ENCODE measurements at regions not wholly inside any gene's neighbourhood (a gene's known extent, or its start where the extent isn't known, plus 50 kb on each side); places are given as distances from the start of the nearest gene placed in this dataset.

DNA sequence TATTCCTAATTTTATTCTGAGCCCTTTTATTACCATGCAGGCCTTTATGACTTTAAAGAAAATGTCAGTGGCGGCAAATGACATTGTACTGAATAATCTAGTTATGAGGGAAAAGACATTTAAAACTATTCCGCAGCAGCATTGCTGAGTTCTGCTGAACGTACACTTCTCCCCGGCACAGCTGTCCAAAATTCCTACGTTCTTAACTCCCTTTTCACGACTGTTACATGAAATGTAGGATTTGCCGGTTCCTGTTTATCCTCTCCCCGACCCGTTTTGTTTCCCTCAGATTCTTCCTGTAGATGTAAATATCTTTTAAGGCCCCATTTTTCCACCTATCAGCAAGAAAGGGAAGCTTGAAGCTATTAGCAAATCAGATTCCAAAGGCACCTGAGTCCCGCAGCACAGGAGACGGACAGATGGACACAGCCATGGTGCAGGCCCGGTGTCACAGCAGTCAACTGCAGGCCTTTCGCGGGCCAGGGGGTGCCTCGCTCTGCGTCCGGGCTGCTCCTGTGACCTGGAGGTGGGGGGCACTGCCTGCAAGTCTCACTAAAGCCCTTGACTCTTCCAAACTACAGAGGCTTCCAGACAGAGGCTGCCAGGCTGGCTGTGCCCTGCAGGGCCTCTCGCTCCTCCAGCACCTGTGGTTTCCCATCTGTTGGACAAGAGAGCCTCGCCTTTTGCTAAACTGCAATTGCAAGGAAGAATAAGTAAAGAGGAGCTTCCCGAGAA, 485.0 kb upstream of the MGMT start:
- no peaks in the 10 kb centered on the region for H3K9me2 ChIP-seq (ENCODE audit: low read depth, low read length)

DNA sequence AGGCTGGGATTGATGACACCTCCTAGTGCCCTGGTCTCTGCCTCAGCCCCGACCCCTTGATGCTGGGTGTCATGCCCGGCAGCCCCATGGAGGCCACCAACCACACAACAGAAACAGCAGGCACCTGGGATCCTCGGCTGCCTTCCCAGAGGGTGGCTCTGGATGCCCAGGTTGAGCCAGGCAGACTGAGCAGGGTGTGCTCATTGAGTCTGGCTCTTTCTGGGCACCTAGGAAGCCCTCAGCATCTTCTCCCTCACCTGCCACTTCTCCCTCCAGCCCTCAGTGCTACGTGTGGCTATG, 484.5 kb upstream of the MGMT start:
- Histone ChIP-seq H3K4me1 (ENCODE audit: insufficient read depth, low read length, severe bottlenecking) (no peaks in the 10 kb centered on the region), H3K9me2 (ENCODE audit: low read depth, low read length) (no peaks in the 10 kb centered on the region), H3K4me2 (ENCODE audit: low read length) (no peak overlapping the region), H3K9ac (ENCODE audit: low read length) (no peak overlapping the region), H2AFZ (ENCODE audit: low read length) (no peak overlapping the region), H3K79me2 (ENCODE audit: insufficient read depth, low read length) (no peaks in the 10 kb centered on the region), H3K27ac (ENCODE audit: low read depth, low read length, poor library complexity, severe bottlenecking) (no peak overlapping the region), H4K20me1 (ENCODE audit: insufficient read depth, low read length) (no peaks in the 10 kb centered on the region), H3K36me3 (ENCODE audit: insufficient read depth, low read length) (no peaks in the 10 kb centered on the region), H3K9me3 (ENCODE audit: low read length) (no peaks in the 10 kb centered on the region), H3F3A (ENCODE audit: insufficient read depth, low read length) (no peaks in the 10 kb centered on the region), H3K27me3 (ENCODE audit: insufficient read depth, low read length) (peaks cover 4% of the 10 kb centered on the region; the same call in 1 of the 2 replicates), H3K4me3 (ENCODE audit: low read depth, low read length, poor library complexity, severe bottlenecking) (no peak overlapping the region)
- TF ChIP-seq, protein P1, sequence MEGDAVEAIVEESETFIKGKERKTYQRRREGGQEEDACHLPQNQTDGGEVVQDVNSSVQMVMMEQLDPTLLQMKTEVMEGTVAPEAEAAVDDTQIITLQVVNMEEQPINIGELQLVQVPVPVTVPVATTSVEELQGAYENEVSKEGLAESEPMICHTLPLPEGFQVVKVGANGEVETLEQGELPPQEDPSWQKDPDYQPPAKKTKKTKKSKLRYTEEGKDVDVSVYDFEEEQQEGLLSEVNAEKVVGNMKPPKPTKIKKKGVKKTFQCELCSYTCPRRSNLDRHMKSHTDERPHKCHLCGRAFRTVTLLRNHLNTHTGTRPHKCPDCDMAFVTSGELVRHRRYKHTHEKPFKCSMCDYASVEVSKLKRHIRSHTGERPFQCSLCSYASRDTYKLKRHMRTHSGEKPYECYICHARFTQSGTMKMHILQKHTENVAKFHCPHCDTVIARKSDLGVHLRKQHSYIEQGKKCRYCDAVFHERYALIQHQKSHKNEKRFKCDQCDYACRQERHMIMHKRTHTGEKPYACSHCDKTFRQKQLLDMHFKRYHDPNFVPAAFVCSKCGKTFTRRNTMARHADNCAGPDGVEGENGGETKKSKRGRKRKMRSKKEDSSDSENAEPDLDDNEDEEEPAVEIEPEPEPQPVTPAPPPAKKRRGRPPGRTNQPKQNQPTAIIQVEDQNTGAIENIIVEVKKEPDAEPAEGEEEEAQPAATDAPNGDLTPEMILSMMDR (IDR thresholded peaks at IDR 0.05; ENCODE audit: low read length) = no peak
- no peak for TF ChIP-seq EZH2 (IDR thresholded peaks at IDR 0.05; ENCODE audit: borderline replicate concordance, low read length)

More for the DNA sequence above, 485.0 kb upstream of the MGMT start:
- no peak overlapping the region for H3K4me2 ChIP-seq (ENCODE audit: low read length)
- no peaks in the 10 kb centered on the region for H3K79me2 ChIP-seq (ENCODE audit: insufficient read depth, low read length)
- no peak overlapping the region for H3K4me3 ChIP-seq (ENCODE audit: low read depth, low read length, poor library complexity, severe bottlenecking)
- peaks cover 4% of the 10 kb centered on the region; the same call in 1 of the 2 replicates for H3K27me3 ChIP-seq (ENCODE audit: insufficient read depth, low read length)
- H3K36me3 ChIP-seq (ENCODE audit: insufficient read depth, low read length) = no peaks in the 10 kb centered on the region
- H3K27ac ChIP-seq (ENCODE audit: low read depth, low read length, poor library complexity, severe bottlenecking) = no peak overlapping the region
- TF ChIP-seq, protein P1 (IDR thresholded peaks at IDR 0.05; ENCODE audit: low read length) = no peak
- TF ChIP-seq EZH2 (IDR thresholded peaks at IDR 0.05; ENCODE audit: borderline replicate concordance, low read length) = no peak
- H3F3A ChIP-seq (ENCODE audit: insufficient read depth, low read length) = no peaks in the 10 kb centered on the region
- H2AFZ ChIP-seq (ENCODE audit: low read length) = no peak overlapping the region
- H3K4me1 ChIP-seq (ENCODE audit: insufficient read depth, low read length, severe bottlenecking) = no peaks in the 10 kb centered on the region
- H4K20me1 ChIP-seq (ENCODE audit: insufficient read depth, low read length) = no peaks in the 10 kb centered on the region
- H3K9me3 ChIP-seq (ENCODE audit: low read length) = no peaks in the 10 kb centered on the region
- no peak overlapping the region for H3K9ac ChIP-seq (ENCODE audit: low read length)

GRCh38 chr10:128985036-128985435, 482.0 kb upstream of the MGMT start:
- no peak overlapping the region for H3K9ac ChIP-seq (ENCODE audit: low read length)
- no peaks in the 10 kb centered on the region for H3K4me1 ChIP-seq (ENCODE audit: insufficient read depth, low read length, severe bottlenecking)
- H4K20me1 ChIP-seq (ENCODE audit: insufficient read depth, low read length) = no peaks in the 10 kb centered on the region
- no peaks in the 10 kb centered on the region for H3K9me2 ChIP-seq (ENCODE audit: low read depth, low read length)
- TF ChIP-seq, protein P1 (IDR thresholded peaks at IDR 0.05; ENCODE audit: low read length) = no peak
- TF ChIP-seq EZH2 (IDR thresholded peaks at IDR 0.05; ENCODE audit: borderline replicate concordance, low read length) = no peak
- H3K27me3 ChIP-seq (ENCODE audit: insufficient read depth, low read length) = peaks cover 4% of the 10 kb centered on the region; the same call in 1 of the 2 replicates
- no peak overlapping the region for H3K4me2 ChIP-seq (ENCODE audit: low read length)
- H3K36me3 ChIP-seq (ENCODE audit: insufficient read depth, low read length) = no peaks in the 10 kb centered on the region
- H3K27ac ChIP-seq (ENCODE audit: low read depth, low read length, poor library complexity, severe bottlenecking) = no peak overlapping the region
- H3K4me3 ChIP-seq (ENCODE audit: low read depth, low read length, poor library complexity, severe bottlenecking) = no peak overlapping the region
- H3K79me2 ChIP-seq (ENCODE audit: insufficient read depth, low read length) = no peaks in the 10 kb centered on the region
- no peaks in the 10 kb centered on the region for H3F3A ChIP-seq (ENCODE audit: insufficient read depth, low read length)
- H2AFZ ChIP-seq (ENCODE audit: low read length) = no peak overlapping the region
- no peaks in the 10 kb centered on the region for H3K9me3 ChIP-seq (ENCODE audit: low read length)
